HG03575 (cell line): ENCODE measurements at regions not wholly inside any gene's neighbourhood (a gene's known extent, or its start where the extent isn't known, plus 50 kb on each side); places are given as distances from the start of the nearest gene placed in this dataset.

Experiments used
- ATAC-seq: cut with Tn5 transposase; IDR thresholded peaks from one replicate; pipeline ENCODE4 v1.9.1; 2021; ENCODE audit not compliant: unreplicated experiment, insufficient number of reproducible peaks, low FRiP score; ENCODE audit errors: extremely low read depth

DNA sequence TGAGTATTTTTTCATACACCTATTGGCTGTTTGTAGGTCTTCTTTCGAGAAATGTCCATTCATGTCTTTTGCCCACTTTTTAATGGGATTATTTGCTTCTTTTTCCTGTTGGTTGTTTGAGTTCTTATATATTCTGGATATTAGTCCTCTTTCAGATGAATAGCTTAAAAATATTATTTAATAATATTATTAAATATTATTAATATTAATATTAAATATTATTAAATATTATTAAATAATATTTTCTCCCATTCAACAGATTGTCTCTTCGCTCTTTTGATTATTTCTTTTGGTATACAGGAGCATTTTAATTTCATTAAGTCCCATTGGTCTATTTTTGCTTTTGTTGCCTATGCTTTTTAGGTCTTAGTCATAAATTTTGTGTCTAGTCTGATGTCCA lies 361.9 kb downstream of the TSN start:
- no peak for ATAC-seq

DNA sequence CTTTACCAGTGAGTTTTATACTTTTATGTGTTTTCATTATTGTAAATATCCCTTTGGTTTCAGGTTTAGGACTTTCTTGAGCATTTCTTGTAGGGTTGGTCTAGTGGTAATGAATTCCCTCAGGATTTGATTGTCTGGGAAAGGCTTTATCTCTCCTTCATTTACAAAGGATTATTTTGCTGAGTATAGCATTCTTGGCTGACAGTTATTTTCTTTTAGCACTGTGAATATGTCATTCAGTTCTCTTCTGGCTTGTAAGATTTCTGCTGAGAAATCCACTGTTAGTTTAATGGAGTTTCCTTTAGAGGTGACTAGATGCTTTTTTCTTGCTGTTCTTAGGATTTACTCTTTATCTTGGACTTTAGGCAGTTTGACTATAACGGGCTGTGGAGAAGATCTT lies 373.9 kb downstream of the TSN start:
- ATAC-seq: no peak

DNA sequence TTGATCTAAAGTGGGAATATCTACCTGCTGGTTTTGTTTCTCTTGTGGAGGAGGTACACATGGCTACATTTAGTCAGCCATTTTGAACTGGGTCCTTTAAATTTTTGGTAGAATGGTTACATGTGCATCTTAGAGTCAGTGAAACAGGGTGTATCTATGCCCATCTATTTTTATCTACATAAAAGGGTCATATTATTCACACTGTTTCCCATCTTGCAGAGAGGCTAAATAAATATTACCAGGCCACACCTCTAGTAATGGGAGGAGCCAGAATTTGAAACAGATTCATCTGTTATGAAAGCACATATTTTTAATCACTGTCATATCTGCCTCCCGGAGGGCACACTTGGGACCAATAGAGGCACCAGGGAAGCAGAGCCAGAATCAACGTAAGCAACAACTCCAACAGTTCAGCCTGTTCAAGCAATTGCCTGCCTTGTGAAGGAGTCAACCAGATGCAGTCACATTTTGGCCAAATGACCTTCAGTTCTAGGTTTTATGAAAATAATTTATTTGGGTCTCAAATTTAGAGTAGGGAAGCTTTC lies 376.8 kb downstream of the TSN start:
- ATAC-seq: no peak

DNA sequence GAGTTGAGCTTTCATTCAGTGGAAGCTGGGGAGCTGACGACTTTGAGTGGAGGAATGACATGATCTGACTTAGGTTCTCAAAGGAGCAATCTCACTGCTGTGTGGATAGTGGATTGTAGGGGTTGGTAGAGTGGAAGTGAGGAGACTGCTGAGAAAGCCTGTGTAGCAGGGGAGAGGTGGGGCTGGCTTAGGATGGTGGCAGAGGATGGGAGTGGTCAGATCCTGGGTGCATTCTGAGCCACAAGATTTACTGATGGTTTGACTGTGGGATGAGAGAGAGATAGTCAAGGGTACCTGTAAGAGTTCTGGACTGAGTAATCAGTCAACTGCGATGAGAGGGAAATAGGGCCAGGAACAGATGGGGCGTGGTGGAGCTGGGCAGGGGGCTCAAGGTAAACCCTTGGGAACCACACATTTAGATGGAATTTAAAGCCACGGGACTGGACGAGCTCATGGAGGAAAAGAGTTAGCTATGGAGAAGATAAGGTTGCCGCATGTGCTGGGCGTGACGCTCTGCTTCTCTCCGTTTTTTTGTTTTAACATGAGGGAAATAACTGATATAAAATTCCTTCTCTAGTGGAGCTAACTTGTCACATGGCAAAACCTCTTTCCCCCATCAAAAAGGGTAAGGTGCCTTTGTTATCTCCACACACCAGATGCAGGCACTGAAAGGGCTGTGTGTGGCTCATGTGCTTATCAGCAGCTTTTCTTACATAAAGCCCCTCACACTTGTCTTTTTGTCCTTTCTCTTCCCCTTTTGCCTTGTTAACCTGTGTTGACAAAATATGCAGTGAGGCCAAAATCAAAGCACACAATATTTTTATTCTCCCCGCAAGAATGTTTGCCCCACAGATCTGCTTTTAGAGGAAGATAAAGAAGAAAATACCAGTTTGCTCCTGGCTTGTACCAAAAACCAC lies 379.8 kb downstream of the TSN start:
- ATAC-seq: no peak

DNA sequence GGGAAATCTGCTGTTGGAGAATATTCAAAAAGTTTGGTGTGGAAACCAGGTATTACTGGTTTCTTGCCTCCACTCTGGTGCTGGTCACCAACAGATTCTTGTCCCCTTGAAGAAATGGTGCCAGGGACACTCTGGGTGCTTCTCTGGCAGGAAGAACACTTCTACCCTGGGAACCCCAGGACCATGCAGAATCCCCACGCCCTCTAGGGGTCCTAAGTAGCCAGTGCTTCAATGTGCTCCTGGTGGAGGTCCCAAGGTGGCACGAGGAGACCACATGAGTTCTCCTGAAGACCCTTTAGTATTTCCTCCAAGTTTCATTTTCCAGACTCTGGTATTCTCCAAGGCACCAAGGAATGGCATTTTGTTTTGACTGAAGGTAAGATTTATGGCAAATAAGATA lies 380.6 kb downstream of the TSN start:
- ATAC-seq: no peak

DNA sequence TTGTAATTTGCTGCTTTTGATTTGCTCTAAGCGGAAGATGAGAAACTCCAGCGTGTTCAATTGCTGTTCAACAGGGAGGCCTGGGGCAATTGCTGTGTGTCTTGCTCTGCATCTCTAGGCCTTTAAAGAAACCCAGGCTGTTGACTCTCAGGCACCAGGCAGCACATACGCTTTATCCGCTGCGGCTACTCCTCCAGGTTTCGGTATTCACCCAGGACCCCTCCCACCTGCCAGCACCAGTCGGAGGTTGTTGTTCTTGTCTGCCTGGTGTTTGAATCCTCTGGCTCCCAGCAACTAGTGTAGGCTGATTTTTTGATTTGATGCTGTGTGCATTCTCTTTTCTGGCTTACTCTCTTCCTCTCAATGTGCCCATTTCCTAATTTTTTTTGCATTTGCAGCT lies 383.1 kb downstream of the TSN start:
- no peak for ATAC-seq

DNA sequence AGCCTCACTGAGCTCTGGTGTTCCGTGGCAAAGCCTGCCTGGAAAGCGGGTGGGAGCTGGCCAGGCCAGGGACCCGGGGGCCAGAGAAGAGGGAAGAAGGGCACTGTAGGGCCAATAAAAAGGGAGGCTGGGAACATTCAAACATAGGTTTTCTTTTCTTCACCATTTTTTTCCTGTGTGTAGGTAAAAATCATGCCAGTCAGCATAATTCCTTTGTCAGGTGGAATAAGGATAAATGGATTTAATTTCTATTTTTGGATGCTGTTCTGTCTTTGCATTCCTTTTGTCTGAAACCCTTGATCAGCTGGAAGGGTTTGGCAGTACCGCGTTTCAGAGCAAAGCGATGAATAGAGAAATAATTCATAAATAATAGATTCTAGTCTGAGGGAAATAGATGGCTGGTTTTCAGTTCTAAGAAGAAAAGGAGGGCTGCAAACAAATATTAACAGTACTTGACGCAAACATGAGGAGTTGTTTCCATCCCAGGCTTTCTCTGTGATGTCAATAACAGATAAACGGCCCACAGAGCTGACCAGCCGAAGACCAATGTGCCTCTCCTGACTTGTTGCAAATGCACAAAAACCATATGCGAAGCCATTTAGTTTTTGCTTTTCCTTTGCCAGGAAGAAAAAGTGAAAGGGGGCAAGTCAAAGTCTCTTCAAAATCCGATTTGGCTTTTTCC lies 384.4 kb downstream of the TSN start:
- no peak for ATAC-seq

DNA sequence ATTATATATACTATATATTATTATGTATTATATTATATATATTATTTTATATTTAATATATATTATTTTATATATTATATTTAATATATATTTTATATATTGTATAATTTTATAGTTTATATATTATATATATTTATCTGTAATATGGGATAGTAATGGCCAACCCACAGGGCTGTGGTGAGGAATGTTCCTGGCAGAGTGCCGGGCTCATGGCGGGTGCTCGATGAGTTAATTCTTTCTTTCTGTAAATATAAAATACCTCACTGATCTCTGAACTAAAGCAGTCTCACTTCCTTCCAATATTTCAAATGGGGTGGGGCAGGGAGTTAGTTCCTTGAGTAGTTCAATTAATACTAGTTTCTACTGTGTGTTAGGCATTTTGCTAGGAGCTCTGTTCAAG lies 389.4 kb downstream of the TSN start:
- no peak for ATAC-seq

DNA sequence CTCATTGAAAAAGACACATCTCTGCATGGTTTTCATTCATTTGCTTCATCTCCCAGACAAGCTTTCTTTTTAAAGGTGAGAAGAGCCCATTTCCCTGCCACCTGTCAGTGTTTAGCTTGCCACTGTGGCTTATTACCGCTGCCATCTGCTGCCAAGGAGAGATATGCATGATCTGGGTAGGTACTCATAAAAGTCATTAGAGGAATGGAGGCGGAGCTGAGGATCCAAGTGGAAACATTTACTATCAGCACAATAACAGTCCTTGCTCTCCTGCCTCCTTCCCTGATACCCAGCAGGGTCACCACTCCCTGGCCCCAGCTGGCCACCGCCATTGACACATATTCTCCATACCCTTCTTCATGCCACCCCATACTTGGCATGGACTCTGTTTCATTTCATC lies 390.4 kb downstream of the TSN start:
- ATAC-seq: no peak

DNA sequence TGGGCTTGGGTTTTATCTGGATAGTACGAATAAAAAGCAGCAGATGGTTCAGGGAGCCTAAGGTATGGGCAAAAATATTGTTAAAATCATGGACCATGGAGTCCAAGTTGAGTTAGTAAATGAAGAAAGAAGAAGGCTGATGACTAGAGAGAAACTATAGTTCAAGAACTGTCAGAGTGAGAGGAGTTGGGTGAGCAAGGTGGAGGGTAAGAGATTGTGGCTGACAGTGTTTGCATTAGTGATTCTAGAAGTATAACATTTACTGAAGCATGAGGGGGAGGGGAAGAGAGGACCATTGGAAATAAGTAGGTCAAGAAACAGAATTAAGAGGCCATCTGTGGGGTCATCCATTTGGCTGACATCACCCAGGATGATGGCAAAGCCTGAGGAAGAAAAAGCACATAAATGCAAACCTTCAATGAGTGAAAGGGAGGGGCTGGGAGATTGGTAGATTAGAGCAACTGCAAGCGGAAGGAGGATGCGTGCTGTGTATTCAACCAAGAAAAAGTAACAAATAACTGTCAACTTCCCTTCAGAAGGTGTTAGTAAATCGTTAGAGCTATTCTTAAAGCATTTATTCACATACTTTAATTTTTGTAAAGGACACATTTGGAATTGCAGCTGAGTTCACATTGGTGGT lies 392.8 kb downstream of the TSN start:
- ATAC-seq: no peak

DNA sequence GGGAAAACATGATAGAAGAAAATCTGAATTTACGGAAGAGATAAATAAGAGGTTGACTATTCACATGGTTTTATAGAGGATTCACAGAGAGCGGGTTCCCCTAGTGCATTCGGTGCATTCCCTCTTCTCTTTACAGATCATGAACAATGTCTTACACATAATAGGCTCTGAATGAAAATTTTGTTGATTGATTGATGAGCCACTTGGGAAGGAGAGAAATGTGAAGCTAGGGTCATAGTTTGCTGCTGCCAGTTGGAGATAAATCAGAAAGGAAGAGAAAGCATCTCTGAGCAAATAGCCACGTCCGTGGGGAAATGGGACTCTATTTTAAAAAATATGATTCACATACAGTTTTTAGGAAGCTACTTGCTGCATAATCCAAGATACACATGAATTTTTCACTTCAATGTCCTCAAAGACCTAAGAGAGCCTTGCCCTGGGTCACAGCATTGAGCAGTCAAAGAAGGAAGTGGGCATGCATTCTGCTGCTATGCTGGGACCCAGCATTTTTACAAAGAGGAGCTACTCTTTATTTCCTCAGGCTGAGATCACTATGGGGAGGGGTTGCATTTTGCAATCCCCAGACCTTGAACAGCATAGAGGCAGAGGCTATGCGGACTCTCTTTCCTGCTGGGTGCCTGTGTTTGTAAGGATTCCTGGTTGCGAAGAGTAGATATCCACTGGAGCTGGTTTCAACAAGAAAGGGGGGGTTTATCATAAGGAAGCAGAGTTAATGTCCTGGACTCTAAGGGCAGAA lies 395.3 kb downstream of the TSN start:
- ATAC-seq: no peak

DNA sequence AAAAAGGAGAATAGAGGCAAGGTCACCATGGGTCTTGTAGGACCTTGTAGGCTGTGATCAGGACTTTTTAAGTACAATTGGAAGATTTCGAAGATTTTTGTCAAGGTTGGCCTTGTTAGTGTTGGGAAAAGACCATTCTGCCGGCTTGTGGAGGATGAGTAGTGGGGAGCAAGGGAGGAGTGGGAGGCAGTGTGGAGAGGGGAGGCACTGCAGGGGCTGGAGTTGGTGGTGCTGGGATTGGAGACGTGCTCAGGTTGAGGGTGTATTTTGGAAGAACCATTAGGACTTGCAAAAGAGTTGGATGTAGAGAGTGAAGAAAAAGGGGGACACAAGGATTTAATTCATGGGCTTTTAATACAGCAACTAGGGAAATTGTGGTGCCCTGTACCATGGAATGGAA lies 397.1 kb downstream of the TSN start:
- no peak for ATAC-seq

DNA sequence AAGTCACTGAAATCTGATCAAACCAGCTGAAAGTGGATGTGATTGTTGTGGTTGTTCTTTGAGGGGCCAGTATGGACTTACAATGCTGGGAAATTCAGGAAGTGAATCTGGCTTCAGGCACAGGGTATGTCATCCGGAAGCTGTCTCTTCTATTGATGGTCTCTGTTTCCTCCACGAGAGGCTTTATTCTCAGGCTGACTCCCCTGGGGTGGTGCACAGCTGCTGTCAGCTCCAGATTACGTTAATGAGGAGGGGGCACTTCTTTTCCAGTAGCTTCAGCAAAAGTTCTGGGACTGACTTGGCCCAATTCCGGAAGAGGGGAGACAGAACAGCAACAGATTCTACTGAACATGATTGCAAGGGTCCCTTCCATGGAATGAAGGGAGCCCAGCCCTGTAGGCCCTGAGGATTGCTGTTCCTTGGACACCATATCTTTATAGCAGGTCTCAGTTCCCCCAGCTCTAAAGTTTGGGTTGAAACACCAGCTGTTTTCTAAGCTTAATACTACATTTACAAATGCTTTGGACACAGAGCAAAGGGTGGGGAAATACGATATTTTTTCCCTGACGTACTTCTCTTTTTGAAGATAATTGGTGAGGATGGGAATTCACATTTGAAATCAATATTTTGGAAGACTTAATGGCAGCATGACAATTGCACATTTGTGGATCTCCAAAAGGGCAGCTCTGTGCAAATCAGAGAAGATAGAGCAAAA lies 400.9 kb downstream of the TSN start:
- no peak for ATAC-seq

DNA sequence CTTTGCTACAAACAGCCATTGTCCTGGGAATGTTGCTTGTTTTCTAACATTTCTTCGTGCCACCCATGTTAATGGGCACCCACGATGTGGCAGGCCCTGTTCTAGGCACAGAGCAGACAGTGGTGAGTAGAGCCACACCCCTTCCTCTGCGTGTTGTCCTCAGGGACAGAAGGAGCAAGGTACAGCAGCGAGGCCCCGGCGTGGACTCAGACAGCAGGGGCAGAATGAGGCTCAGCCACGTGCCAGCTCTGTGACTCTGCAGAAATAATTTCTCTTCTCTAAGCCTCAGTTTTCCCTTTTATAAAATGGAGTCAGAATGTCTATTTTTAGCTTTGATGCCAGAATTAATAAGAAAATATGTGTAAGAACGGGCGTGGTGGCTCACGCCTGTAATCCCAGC lies 401.7 kb downstream of the TSN start:
- ATAC-seq: no peak

DNA sequence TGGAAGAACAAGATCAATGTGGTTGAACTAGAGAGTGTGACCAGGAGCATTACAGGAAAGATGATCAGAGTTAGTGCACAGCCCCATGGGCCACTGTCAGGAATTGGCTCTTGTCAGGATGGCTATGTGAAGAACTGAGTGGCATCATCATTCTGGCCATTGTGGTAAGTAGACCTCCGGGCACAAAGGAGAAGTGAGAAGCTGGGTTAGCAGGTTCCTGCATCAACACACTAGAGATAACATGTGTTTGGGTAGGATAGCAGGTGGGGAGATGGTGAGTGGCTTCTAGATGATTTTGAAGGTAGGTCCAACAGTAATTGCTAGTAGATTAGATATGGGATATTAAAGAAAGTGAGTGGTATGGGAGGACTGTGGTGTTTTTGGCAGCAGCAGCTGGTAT lies 408.2 kb downstream of the TSN start:
- ATAC-seq: no peak

DNA sequence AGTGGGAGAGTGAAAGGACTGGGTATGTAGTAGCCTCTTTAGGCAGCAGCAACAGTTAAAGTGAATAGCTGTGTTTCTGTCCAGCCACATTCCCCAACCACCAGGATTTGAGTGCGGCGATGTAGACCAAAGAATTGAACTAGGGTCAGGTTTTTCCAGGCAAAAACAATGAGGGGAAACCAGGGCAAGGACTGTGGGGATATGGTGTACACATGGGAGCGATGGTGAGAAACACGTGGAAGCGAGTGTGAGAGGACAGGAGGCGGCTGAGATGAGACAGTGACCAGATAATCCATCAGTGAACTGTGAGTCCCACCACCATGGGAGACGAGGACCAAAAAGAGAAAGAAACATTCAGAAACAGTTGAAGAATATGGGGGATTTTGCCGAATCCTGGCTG lies 409.5 kb downstream of the TSN start:
- no peak for ATAC-seq

DNA sequence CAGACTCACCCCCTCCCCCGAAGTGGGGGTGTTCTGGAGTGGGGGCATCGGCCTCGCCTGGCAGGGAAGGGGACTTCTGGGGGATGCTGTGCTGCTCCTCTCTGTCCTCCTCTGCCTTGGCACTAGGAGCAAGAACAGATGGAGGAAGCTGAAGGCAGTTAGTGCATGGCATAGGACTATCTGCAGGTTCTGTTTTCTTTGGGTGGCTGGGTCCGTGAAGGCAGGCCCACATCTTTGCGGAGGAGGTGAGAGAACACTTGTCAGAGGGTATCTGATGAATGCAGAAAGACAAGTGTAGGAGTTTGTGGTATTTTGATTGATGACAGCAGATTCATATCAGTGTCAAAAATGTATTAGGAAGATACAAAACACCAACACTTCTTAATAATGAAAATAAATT lies 411.4 kb downstream of the TSN start:
- no peak for ATAC-seq

DNA sequence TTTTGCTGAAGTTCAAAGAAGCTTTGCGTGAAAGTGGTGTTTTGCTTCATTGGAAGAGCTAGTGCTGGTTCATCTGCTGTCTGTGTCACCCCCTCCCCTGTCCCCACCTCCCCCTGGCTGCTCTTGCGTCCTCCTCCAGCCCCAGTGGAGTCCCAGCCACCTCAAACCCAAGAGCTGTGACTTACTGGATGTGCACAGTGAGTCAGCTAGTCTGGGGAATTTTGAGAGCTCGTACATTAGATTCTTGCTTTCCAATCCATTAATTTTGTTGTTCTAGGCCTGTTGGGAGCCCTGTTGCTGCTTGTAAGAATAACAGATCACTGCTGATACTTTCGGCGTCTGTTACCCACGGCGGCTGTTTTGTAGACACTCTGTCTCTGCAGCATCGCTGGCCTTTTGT lies 412.1 kb downstream of the TSN start:
- ATAC-seq: no peak

DNA sequence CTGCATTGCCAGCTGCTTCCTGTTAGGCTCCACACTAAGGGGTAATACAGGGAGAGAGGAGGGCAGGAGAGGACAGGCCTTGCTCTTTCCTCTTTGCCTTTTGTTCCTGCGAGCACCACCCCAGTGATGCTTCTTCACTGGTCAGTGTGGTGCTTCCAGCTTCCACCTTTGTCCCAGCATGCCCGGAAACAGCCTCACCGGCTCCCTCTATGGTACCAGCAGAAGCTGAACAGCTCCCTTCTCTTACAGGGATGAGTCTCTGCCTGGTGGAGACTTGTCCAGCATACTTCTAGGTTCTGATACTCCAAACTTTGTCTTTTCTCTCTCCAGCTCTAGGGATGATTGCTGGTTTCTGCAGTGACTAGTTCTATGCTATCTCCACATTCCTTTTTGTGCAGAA lies 413.3 kb downstream of the TSN start:
- no peak for ATAC-seq
